Endothelial cell (in vitro differentiated cells): ENCODE measurements at regions not wholly inside any gene's neighbourhood (a gene's known extent, or its start where the extent isn't known, plus 50 kb on each side); places are given as distances from the start of the nearest gene placed in this dataset.

Experiments used
- DNase-seq: peaks from one replicate; pipeline ENCODE4 v3.0.0; 2021; ENCODE audit warnings: low spot score
- H3K27ac Mint-ChIP-seq: one replicate; pipeline ENCODE4 v1.8.0; 2021; ENCODE audit warnings: mixed read lengths, inconsistent platforms; ENCODE audit not compliant: unreplicated experiment
- H3K27me3 Mint-ChIP-seq: one replicate; pipeline ENCODE4 v1.8.0; 2021; ENCODE audit warnings: mild to moderate bottlenecking, moderate library complexity, mixed read lengths, inconsistent platforms; ENCODE audit not compliant: unreplicated experiment
- H3K36me3 Mint-ChIP-seq: one replicate; pipeline ENCODE4 v1.8.0; 2021; ENCODE audit warnings: mild to moderate bottlenecking, low read depth, mixed read lengths, inconsistent platforms; ENCODE audit not compliant: unreplicated experiment
- H3K4me1 Mint-ChIP-seq: one replicate; pipeline ENCODE4 v1.8.0; 2021; ENCODE audit warnings: mild to moderate bottlenecking, mixed read lengths, inconsistent platforms; ENCODE audit not compliant: unreplicated experiment
- H3K4me3 Mint-ChIP-seq: one replicate; pipeline ENCODE4 v1.8.0; 2021; ENCODE audit warnings: mild to moderate bottlenecking, mixed read lengths, inconsistent platforms; ENCODE audit not compliant: unreplicated experiment
- H3K9me3 Mint-ChIP-seq: one replicate; pipeline ENCODE4 v1.8.0; 2021; ENCODE audit warnings: mixed read lengths, inconsistent platforms; ENCODE audit not compliant: unreplicated experiment
- TF ChIP-seq, protein P1 (sequence below): fragments of 200-600 bp; sonication (generic); IDR thresholded peaks from one replicate; pipeline ENCODE4 v1.5.0; 2021; ENCODE audit warnings: antibody characterized with exemption; ENCODE audit not compliant: unreplicated experiment

DNA sequence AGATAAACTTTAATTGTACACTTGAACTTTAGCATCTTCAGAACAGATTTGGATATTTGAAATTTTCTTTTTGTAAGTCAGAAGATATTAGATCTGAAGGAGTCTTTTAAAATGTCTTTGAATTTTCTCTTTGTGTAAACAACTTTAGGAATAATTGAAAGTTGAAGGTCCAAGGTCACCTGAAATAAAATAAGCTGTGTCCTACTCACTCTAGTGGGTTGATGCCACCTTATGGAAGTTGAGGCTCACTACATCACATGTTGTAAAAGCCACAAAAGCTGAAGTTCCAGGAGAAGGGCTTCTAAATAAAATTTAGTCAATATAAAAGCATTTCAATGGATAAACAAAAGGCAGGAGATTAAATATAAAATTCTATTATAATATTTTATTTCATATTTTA, 122.0 kb upstream of the ATXN7L3B start:
- no peak overlapping the region for H3K27ac Mint-ChIP-seq
- TF ChIP-seq, protein P1, sequence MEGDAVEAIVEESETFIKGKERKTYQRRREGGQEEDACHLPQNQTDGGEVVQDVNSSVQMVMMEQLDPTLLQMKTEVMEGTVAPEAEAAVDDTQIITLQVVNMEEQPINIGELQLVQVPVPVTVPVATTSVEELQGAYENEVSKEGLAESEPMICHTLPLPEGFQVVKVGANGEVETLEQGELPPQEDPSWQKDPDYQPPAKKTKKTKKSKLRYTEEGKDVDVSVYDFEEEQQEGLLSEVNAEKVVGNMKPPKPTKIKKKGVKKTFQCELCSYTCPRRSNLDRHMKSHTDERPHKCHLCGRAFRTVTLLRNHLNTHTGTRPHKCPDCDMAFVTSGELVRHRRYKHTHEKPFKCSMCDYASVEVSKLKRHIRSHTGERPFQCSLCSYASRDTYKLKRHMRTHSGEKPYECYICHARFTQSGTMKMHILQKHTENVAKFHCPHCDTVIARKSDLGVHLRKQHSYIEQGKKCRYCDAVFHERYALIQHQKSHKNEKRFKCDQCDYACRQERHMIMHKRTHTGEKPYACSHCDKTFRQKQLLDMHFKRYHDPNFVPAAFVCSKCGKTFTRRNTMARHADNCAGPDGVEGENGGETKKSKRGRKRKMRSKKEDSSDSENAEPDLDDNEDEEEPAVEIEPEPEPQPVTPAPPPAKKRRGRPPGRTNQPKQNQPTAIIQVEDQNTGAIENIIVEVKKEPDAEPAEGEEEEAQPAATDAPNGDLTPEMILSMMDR, result peak; percentile 67
- H3K4me1 Mint-ChIP-seq, result no peaks in the 10 kb centered on the region
- peak; percentile 14 for DNase-seq
- H3K9me3 Mint-ChIP-seq, result no peaks in the 10 kb centered on the region
- no peaks in the 10 kb centered on the region for H3K36me3 Mint-ChIP-seq
- H3K4me3 Mint-ChIP-seq, result no peak overlapping the region
- H3K27me3 Mint-ChIP-seq, result no peaks in the 10 kb centered on the region

DNA sequence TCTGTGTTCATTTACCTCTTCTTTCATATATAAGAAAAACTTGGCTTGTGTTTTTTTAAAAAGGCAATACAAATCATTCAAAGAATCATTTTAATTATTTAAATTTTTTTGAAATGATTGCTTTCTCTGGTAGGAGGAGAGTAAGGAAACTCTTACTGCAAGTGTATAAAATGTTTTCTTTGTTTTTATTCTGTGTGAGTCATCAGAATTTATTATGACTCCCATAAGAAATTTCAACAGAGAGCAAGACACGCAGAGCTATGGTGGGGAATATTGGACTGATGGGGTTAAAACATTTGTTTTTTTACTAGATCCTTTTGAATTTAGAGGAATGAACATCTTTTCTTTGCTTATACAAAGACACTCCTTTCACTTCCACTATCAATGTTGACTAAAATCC, 119.1 kb upstream of the ATXN7L3B start:
- Mint-ChIP-seq H3K27ac (no peak overlapping the region), H3K27me3 (no peaks in the 10 kb centered on the region), H3K36me3 (no peaks in the 10 kb centered on the region), H3K9me3 (no peaks in the 10 kb centered on the region), H3K4me3 (no peak overlapping the region), H3K4me1 (no peaks in the 10 kb centered on the region)
- TF ChIP-seq, protein P1, result no peak
- DNase-seq, result no peak

DNA sequence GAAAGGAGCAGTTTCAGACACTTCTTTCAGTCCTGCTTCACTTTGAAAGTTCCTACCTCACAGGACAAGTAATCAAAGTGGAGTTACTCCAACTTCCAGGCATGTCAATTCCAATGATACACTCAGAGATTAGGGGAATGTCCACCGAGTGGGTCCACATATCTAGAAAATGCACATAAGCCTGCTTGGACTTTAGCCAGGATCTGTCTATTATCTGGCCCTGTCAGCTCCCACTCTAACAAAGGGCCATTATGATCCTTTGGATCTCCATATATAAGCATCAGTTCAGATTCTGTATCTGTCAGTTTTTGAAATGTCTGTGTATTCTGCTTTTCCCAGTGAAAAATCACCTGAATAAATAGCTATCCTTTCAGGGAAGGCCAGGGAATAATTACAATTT, 112.9 kb upstream of the ATXN7L3B start:
- H3K27me3 Mint-ChIP-seq, result no peaks in the 10 kb centered on the region
- DNase-seq, result no peak
- H3K27ac Mint-ChIP-seq, result no peak overlapping the region
- TF ChIP-seq, protein P1, result no peak
- H3K4me3 Mint-ChIP-seq, result no peak overlapping the region
- H3K9me3 Mint-ChIP-seq, result no peaks in the 10 kb centered on the region
- H3K36me3 Mint-ChIP-seq, result no peaks in the 10 kb centered on the region
- H3K4me1 Mint-ChIP-seq, result no peaks in the 10 kb centered on the region

DNA sequence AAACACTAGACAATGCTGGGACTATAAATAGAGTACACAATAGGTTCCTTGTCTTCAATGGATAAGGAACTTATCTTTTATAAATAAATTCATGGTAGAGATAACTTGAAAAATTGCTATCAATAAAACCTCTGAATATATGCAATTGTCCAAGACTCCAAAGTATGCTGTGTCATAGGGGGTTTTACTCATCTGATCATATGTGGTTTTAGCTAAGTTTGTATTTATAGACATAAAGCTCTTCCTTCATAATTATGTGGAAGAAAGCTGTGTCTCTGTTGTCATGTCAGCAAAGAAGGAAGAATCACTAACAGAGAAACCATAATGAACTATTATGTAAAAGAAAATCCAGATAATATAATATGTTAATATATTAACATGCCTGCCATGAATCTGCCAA, 111.5 kb upstream of the ATXN7L3B start:
- Mint-ChIP-seq H3K27ac (no peak overlapping the region), H3K27me3 (no peaks in the 10 kb centered on the region), H3K9me3 (no peaks in the 10 kb centered on the region), H3K4me1 (no peaks in the 10 kb centered on the region), H3K36me3 (no peaks in the 10 kb centered on the region), H3K4me3 (no peak overlapping the region)
- TF ChIP-seq, protein P1, result no peak
- DNase-seq, result no peak

DNA sequence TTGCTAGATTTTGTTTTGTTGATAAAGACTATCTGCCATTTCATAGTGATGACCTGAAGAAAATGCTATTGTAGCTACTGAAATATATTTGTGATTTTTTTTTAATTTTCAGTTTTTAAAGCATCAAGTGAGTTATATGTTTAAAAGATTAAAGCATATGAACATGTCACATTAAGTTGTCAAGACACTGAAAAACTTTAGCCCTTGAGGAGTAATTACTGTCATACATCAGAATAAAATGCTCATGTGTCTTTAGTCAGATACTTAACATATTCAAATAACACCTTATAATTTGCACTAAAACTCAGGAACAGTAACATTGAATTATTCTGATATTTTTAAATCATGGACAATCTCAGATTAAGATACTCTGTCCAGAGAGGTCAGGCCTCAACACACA, 108.1 kb upstream of the ATXN7L3B start:
- DNase-seq, result no peak
- TF ChIP-seq, protein P1, result no peak
- H3K27ac Mint-ChIP-seq, result no peak overlapping the region
- H3K4me3 Mint-ChIP-seq, result no peak overlapping the region
- no peaks in the 10 kb centered on the region for H3K9me3 Mint-ChIP-seq
- no peaks in the 10 kb centered on the region for H3K36me3 Mint-ChIP-seq
- no peaks in the 10 kb centered on the region for H3K27me3 Mint-ChIP-seq
- H3K4me1 Mint-ChIP-seq, result no peaks in the 10 kb centered on the region
